ENCODE measurements at regions not wholly inside any gene's neighbourhood (a gene's known extent, or its start where the extent isn't known, plus 50 kb on each side); places are given as distances from the start of the nearest gene placed in this dataset.

GRCh38 chr3:182568876-182569275 is 224.4 kb upstream of the ATP11B start:
- TF ChIP-seq, protein P1, sequence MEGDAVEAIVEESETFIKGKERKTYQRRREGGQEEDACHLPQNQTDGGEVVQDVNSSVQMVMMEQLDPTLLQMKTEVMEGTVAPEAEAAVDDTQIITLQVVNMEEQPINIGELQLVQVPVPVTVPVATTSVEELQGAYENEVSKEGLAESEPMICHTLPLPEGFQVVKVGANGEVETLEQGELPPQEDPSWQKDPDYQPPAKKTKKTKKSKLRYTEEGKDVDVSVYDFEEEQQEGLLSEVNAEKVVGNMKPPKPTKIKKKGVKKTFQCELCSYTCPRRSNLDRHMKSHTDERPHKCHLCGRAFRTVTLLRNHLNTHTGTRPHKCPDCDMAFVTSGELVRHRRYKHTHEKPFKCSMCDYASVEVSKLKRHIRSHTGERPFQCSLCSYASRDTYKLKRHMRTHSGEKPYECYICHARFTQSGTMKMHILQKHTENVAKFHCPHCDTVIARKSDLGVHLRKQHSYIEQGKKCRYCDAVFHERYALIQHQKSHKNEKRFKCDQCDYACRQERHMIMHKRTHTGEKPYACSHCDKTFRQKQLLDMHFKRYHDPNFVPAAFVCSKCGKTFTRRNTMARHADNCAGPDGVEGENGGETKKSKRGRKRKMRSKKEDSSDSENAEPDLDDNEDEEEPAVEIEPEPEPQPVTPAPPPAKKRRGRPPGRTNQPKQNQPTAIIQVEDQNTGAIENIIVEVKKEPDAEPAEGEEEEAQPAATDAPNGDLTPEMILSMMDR (IDR thresholded peaks at IDR 0.05; ENCODE audit: insufficient read depth, low read length): no peak
- TF ChIP-seq GABPA (IDR thresholded peaks at IDR 0.05; ENCODE audit: low read depth): no peak

Data from HL-60 (cell line).